H1 (cell line): ENCODE measurements at regions not wholly inside any gene's neighbourhood (a gene's known extent, or its start where the extent isn't known, plus 50 kb on each side); places are given as distances from the start of the nearest gene placed in this dataset.

Experiments used
- CTCF ChIA-PET: fragments of 300-600 bp; sonication (Branson Sonifier 250); formaldehyde crosslinking; loops from one replicate; lab custom pipeline; 2021; ENCODE audit not compliant: partially characterized antibody; lab: Charles Lee
- POLR2A ChIA-PET: fragments of 300-600 bp; sonication (Branson Sonifier 250); formaldehyde crosslinking; loops from one replicate; lab custom pipeline; 2021; ENCODE audit warnings: inconsistent platforms; ENCODE audit not compliant: partially characterized antibody; lab: Charles Lee
- DNase-seq, 2 experiments: peaks; one replicate each; pipeline versions ENCODE4 v3.0.0 to v3.0.0-alpha.2; 2010 to 2022; ENCODE audit warnings: low spot score in 2 of 2, low read depth in 1 of 2, mixed read lengths in 1 of 2
- FAIRE-seq: peaks from 2 replicates; lab custom pipeline; 2011; peaks lifted over from hg19 to GRCh38; lab: Jason Lieb, UNC
- H2AFZ ChIP-seq: 2 replicates; pipeline ENCODE4 v1.8.1; 2012; ENCODE audit warnings: low read length, inconsistent platforms
- H2AK5ac ChIP-seq: 2 replicates; pipeline ENCODE4 v1.6.1; 2013; ENCODE audit warnings: low read depth, low read length
- H2BK120ac ChIP-seq: replicated peaks from 2 replicates; pipeline ENCODE3; 2013; ENCODE audit warnings: low read depth, low read length, inconsistent platforms
- H2BK12ac ChIP-seq: 2 replicates; pipeline ENCODE4 v1.6.1; 2013; ENCODE audit warnings: low read depth, low read length
- H2BK15ac ChIP-seq: 2 replicates; pipeline ENCODE4 v1.6.1; 2013; ENCODE audit warnings: low read length
- H2BK20ac ChIP-seq: 2 replicates; pipeline ENCODE4 v1.6.1; 2013; ENCODE audit warnings: low read length
- H2BK5ac ChIP-seq: 2 replicates; pipeline ENCODE4 v1.6.1; 2013; ENCODE audit warnings: low read depth, low read length
- H3K14ac ChIP-seq: 2 replicates; pipeline ENCODE4 v1.6.1; 2013; ENCODE audit warnings: inconsistent platforms; ENCODE audit not compliant: insufficient read length
- H3K18ac ChIP-seq: 2 replicates; pipeline ENCODE4 v1.6.1; 2013; ENCODE audit warnings: low read length; ENCODE audit errors: extremely low read depth
- H3K23ac ChIP-seq: 2 replicates; pipeline ENCODE4 v1.6.1; 2013; ENCODE audit warnings: inconsistent platforms; ENCODE audit not compliant: insufficient read length
- H3K23me2 ChIP-seq: 2 replicates; pipeline ENCODE4 v1.6.1; 2013; ENCODE audit warnings: low read depth, low read length
- H3K27ac ChIP-seq: 2 replicates; pipeline ENCODE4 v1.6.1; 2011; ENCODE audit warnings: low read depth, low read length, inconsistent platforms
- H3K27me3 ChIP-seq, 4 experiments: replicated peaks in 1 of 4; 1 replicate in 1 of 4; 2 replicates in 3 of 4; pipeline versions ENCODE4 v1.6.1 to v1.8.1; 2011 to 2013; ENCODE audit warnings: low read length in 3 of 4, mild to moderate bottlenecking in 3 of 4, inconsistent platforms in 2 of 4, mixed read lengths in 2 of 4, moderate library complexity in 1 of 4; ENCODE audit not compliant: control insufficient read depth in 3 of 4, insufficient read depth in 3 of 4; ENCODE audit errors: extremely low read depth in 1 of 4
- H3K36me3 ChIP-seq, 4 experiments: 2 replicates each; pipeline versions ENCODE4 v1.6.1 to v1.8.1; 2011 to 2013; ENCODE audit warnings: mild to moderate bottlenecking in 4 of 4, low read length in 3 of 4, moderate library complexity in 2 of 4, control low read depth in 1 of 4, inconsistent platforms in 1 of 4; ENCODE audit not compliant: insufficient read depth in 4 of 4, control insufficient read depth in 2 of 4
- H3K4ac ChIP-seq: replicated peaks from 2 replicates; pipeline ENCODE3; 2013; ENCODE audit warnings: low read length, low read depth, mixed read lengths, inconsistent platforms; ENCODE audit not compliant: insufficient read length
- H3K4me1 ChIP-seq, 4 experiments: replicated peaks in 1 of 4; 1 replicate in 1 of 4; 2 replicates in 3 of 4; pipeline versions ENCODE4 v1.6.1 to v1.8.1; 2011 to 2013; ENCODE audit warnings: low read length in 3 of 4, inconsistent platforms in 2 of 4, mixed read lengths in 1 of 4; ENCODE audit not compliant: insufficient read depth in 4 of 4, control insufficient read depth in 3 of 4
- H3K4me2 ChIP-seq, 2 experiments: 2 replicates each; pipeline versions ENCODE4 v1.6.1 to v1.8.1; 2011 to 2013; ENCODE audit warnings: low read depth in 2 of 2, low read length in 2 of 2, control low read depth in 1 of 2, inconsistent platforms in 1 of 2, mild to moderate bottlenecking in 1 of 2; ENCODE audit not compliant: insufficient read depth in 1 of 2
- H3K4me3 ChIP-seq, 4 experiments: fragments of 200-600, 300-600 bp in 1 of 4; sonication (generic), shearing (Covaris generic), sonication (Bioruptor Twin) in 1 of 4; 2 replicates each; pipeline versions ENCODE4 v1.5.1 to v1.8.1; 2011 to 2016; ENCODE audit warnings: low read length in 4 of 4, low read depth in 3 of 4, control low read depth in 2 of 4, inconsistent platforms in 2 of 4, mild to moderate bottlenecking in 2 of 4, mixed read lengths in 1 of 4, moderate library complexity in 1 of 4; ENCODE audit not compliant: insufficient read depth in 2 of 4; ENCODE audit errors: extremely low read depth in 1 of 4
- H3K56ac ChIP-seq: replicated peaks from 2 replicates; pipeline ENCODE3; 2013; ENCODE audit warnings: low read depth, mild to moderate bottlenecking, mixed read lengths, low read length, inconsistent platforms; ENCODE audit not compliant: insufficient read length
- H3K79me1 ChIP-seq: 2 replicates; pipeline ENCODE4 v1.6.1; 2013; ENCODE audit warnings: low read depth, low read length, control low read depth
- H3K79me2 ChIP-seq, 2 experiments: 2 replicates each; pipeline versions ENCODE4 v1.6.1 to v1.8.1; 2012 to 2013; ENCODE audit warnings: low read length in 2 of 2, mild to moderate bottlenecking in 2 of 2, inconsistent platforms in 1 of 2; ENCODE audit not compliant: insufficient read depth in 2 of 2, control insufficient read depth in 1 of 2
- H3K9ac ChIP-seq, 4 experiments: replicated peaks in 1 of 4; 1 replicate in 1 of 4; 2 replicates in 3 of 4; pipeline versions ENCODE4 v1.6.1 to v1.8.1; 2011 to 2013; ENCODE audit warnings: low read depth in 3 of 4, low read length in 3 of 4, control low read depth in 2 of 4, mild to moderate bottlenecking in 2 of 4, moderate library complexity in 2 of 4, inconsistent platforms in 1 of 4; ENCODE audit errors: extremely low read depth in 1 of 4
- H3K9me3 ChIP-seq, 2 experiments: 2 replicates each; pipeline versions ENCODE4 v1.6.1 to v1.8.1; 2012 to 2013; ENCODE audit warnings: mild to moderate bottlenecking in 2 of 2, moderate library complexity in 2 of 2, control low read depth in 1 of 2, inconsistent platforms in 1 of 2, low read depth in 1 of 2, low read length in 1 of 2, mixed read lengths in 1 of 2; ENCODE audit not compliant: insufficient read depth in 2 of 2
- H4K20me1 ChIP-seq, 2 experiments: replicated peaks in 1 of 2; 2 replicates each; pipeline versions ENCODE3 to v1.8.1; 2011 to 2013; ENCODE audit warnings: inconsistent platforms in 2 of 2, low read length in 2 of 2, mild to moderate bottlenecking in 1 of 2; ENCODE audit not compliant: insufficient read depth in 2 of 2, control insufficient read depth in 1 of 2
- H4K5ac ChIP-seq: 2 replicates; pipeline ENCODE4 v1.6.1; 2013; ENCODE audit warnings: low read length, low read depth, mixed read lengths, inconsistent platforms; ENCODE audit not compliant: insufficient read length
- H4K8ac ChIP-seq: 2 replicates; pipeline ENCODE4 v1.8.0; 2013; ENCODE audit warnings: mild to moderate bottlenecking, moderate library complexity, low read length, inconsistent platforms; ENCODE audit not compliant: insufficient read depth; ENCODE audit errors: extremely low read depth
- H4K91ac ChIP-seq: replicated peaks from 2 replicates; pipeline ENCODE3; 2013; ENCODE audit warnings: low read length, mixed read lengths, inconsistent platforms; ENCODE audit not compliant: insufficient read length
- CTBP2 ChIP-seq: IDR thresholded peaks from 2 replicates; pipeline ENCODE4 v1.7.0; 2011; ENCODE audit warnings: borderline replicate concordance, mild to moderate bottlenecking, moderate library complexity, mixed read lengths, low read length; ENCODE audit not compliant: insufficient read depth, insufficient read length
- GABPA ChIP-seq: IDR thresholded peaks from 2 replicates; pipeline ENCODE4 v1.6.1; 2011; ENCODE audit warnings: mild to moderate bottlenecking, low read length, moderate library complexity, borderline replicate concordance; ENCODE audit not compliant: insufficient read depth
- GTF2F1 ChIP-seq: IDR thresholded peaks from 2 replicates; pipeline ENCODE4 v1.6.1; 2012; ENCODE audit warnings: low read depth, low read length, improper control_type of control experiment, borderline replicate concordance
- HDAC6 ChIP-seq: IDR thresholded peaks from one replicate; pipeline ENCODE4 v1.7.1; 2012; ENCODE audit warnings: low read depth, mild to moderate bottlenecking, inconsistent platforms, low read length, moderate library complexity
- RBBP5 ChIP-seq: IDR thresholded peaks from 2 replicates; pipeline ENCODE4 v1.7.1; 2012; ENCODE audit warnings: low read depth, mild to moderate bottlenecking, inconsistent platforms, low read length, moderate library complexity, borderline replicate concordance
- RNF2 ChIP-seq: fragments of 200-900, 300-1000 bp; sonication (generic); IDR thresholded peaks from 2 replicates; pipeline ENCODE4 v1.7.1; 2016; ENCODE audit warnings: borderline replicate concordance, low read depth, mild to moderate bottlenecking, antibody characterized with exemption, low read length; ENCODE audit not compliant: poor library complexity, severe bottlenecking; ENCODE audit errors: missing control alignments
- SIN3A ChIP-seq, 2 experiments: IDR thresholded peaks in 1 of 2; conservative IDR thresholded peaks in 1 of 2; 2 replicates each; pipeline ENCODE4 v1.6.1; 2011 to 2012; ENCODE audit warnings: low read length in 2 of 2, improper control_type of control experiment in 1 of 2, low read depth in 1 of 2, mild to moderate bottlenecking in 1 of 2
- SIRT6 ChIP-seq: IDR thresholded peaks from one replicate; pipeline ENCODE4 v1.7.1; 2012; ENCODE audit warnings: low read length, inconsistent platforms
- SP1 ChIP-seq: IDR thresholded peaks from 2 replicates; pipeline ENCODE4 v1.6.1; 2011; ENCODE audit warnings: low read depth, low read length
- SP4 ChIP-seq: IDR thresholded peaks from 2 replicates; pipeline ENCODE4 v1.6.1; 2012; ENCODE audit warnings: low read length, inconsistent platforms
- TCF12 ChIP-seq: IDR thresholded peaks from 2 replicates; pipeline ENCODE4 v1.6.1; 2011; ENCODE audit warnings: low read depth, mild to moderate bottlenecking, low read length
- WGBS, 2 experiments: shearing (Covaris generic) in 1 of 2; methylation state at CpG; one replicate each; pipeline versions ENCODE4 v1.1.6 to v1.1.7; 2013 to 2015; ENCODE audit warnings: low lambda C conversion rate in 2 of 2, mixed read lengths in 2 of 2, inconsistent platforms in 1 of 2, low coverage in 1 of 2, missing lambda C conversion rate in 1 of 2; ENCODE audit not compliant: insufficient replicate concordance in 2 of 2, insufficient coverage in 1 of 2, insufficient read length in 1 of 2; ENCODE audit errors: extremely low coverage in 1 of 2, missing lambda C conversion rate in 1 of 2; 5-methylcytosine and 5-hydroxymethylcytosine counted together
- TF ChIP-seq, protein P1 (sequence below): IDR thresholded peaks from 2 replicates; pipeline ENCODE4 v1.6.1; 2012; ENCODE audit warnings: inconsistent platforms

DNA sequence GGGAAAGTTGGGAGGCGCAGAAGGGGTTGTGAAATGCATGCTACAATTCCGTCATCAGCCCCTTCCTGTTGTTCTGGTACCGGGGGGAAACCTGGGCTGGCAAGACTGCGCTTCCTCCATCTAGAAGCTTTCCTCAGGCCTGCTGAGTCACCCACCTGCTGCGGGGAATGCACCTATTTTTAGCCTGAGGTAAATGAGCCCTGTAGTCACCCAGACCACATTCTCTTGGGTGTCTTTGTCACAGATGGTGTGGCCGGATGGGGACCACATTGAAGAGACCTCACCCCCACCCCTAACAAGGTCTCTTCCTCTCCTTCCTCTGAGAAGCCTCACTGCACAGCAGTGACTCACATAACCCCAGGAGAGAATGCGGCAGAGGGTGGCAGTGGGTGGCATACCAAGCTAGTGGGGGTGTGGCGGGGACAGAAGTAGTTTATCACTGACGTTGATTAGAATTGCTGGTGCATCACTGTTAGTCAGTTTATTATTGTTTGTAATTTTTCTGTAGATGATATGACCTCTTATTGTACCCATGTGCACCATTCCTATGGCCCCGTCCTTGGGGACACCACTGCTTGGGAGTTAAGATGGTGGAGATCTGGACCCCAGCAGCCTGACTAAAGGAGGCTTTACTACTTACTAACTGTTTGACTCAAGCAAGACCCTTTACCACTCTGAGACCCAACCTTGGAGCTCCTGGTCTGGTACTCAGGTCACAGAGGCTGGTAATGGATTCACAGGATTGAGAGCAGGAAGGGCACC is 83.0 kb upstream of the DUSP5 start:
- no peaks in the 10 kb centered on the region for H3K9me3 ChIP-seq
- no peak overlapping the region for H4K91ac ChIP-seq
- no peak overlapping the region for H3K14ac ChIP-seq
- H3K79me1 ChIP-seq, result no peaks in the 10 kb centered on the region
- H2BK5ac ChIP-seq, result no peak overlapping the region
- no peak for DNase-seq
- no peaks in the 10 kb centered on the region for H3K79me2 ChIP-seq
- H2AK5ac ChIP-seq, result no peak overlapping the region
- no peak overlapping the region for H4K5ac ChIP-seq
- no peak overlapping the region for H2BK120ac ChIP-seq
- no peak overlapping the region for H3K18ac ChIP-seq
- H3K4me2 ChIP-seq, result no peak overlapping the region
- H3K4me3 ChIP-seq, result no peak overlapping the region
- no peak for FAIRE-seq
- no peaks in the 10 kb centered on the region for H3K36me3 ChIP-seq
- no peak overlapping the region for H2AFZ ChIP-seq
- 90% methylated on average over 9 of the region's 10 CpGs; no CpG with 5 or more reads in 1 of the 2 experiments for WGBS, 2 experiments
- no peak overlapping the region for H3K56ac ChIP-seq
- no peak overlapping the region for H3K9ac ChIP-seq
- H2BK15ac ChIP-seq, result no peak overlapping the region
- no peak overlapping the region for H4K8ac ChIP-seq
- CTCF ChIA-PET, result interaction anchor here (0.8 to 2.8 kb wide), 5 partner anchors 8 to 90 kb away, joined by 3 to 11 read pairs (median 3); no protein-coding TSS in a partner anchor
- peaks cover 0 to 5% (median 0%) of the 10 kb centered on the region in 4 experiments; a peak in 3 of 7 replicates for H3K4me1 ChIP-seq
- H3K27ac ChIP-seq, result no peak overlapping the region
- no peak overlapping the region for H2BK20ac ChIP-seq
- no peaks in the 10 kb centered on the region for H4K20me1 ChIP-seq
- H3K23me2 ChIP-seq, result no peaks in the 10 kb centered on the region
- no peak overlapping the region for H3K4ac ChIP-seq
- no peak overlapping the region for H2BK12ac ChIP-seq
- POLR2A ChIA-PET, result interaction anchor here (0.5 to 1.4 kb wide), 2 partner anchors 12 kb away, joined by 3 to 4 read pairs; no protein-coding TSS in a partner anchor
- no peaks in the 10 kb centered on the region for H3K27me3 ChIP-seq
- H3K23ac ChIP-seq, result no peak overlapping the region
- TF ChIP-seq SP4, result no peak
- TF ChIP-seq HDAC6, result no peak
- TF ChIP-seq, protein P1, sequence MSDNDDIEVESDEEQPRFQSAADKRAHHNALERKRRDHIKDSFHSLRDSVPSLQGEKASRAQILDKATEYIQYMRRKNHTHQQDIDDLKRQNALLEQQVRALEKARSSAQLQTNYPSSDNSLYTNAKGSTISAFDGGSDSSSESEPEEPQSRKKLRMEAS, result no peak
- TF ChIP-seq CTBP2, result no peak
- TF ChIP-seq TCF12, result no peak
- TF ChIP-seq GTF2F1, result no peak
- no peak for TF ChIP-seq RBBP5
- TF ChIP-seq SP1, result no peak
- TF ChIP-seq SIRT6, result no peak
- no peak for TF ChIP-seq RNF2
- TF ChIP-seq SIN3A (conservative IDR thresholded peaks at IDR 0.05 in 1 of 2, IDR thresholded peaks at IDR 0.05 in 1 of 2; ENCODE audit: low read depth in 1 of 2, low read length in 2 of 2), result no peak
- TF ChIP-seq GABPA, result no peak
